GM13977 (cell line): ENCODE measurements at regions not wholly inside any gene's neighbourhood (a gene's known extent, or its start where the extent isn't known, plus 50 kb on each side); places are given as distances from the start of the nearest gene placed in this dataset.
"Not testable (repeated sequence)": the region's sequence is repeated elsewhere in the genome, so short reads cannot be mapped to it uniquely, and the experiment has no call there.

Experiments
- DNase-seq: peaks from one replicate; pipeline ENCODE4 v3.0.0; 2012; ENCODE audit warnings: low spot score
- in situ Hi-C: fragments of 300-500 bp; cut with MboI; formaldehyde crosslinking; loops from one replicate; pipeline ENCODE4 v1.12.0; 2022; ENCODE audit warnings: low sequenced_read_pairs, low pct_unique_long_range_greater_than_20kb, mixed read lengths, inconsistent platforms; ENCODE audit not compliant: unreplicated experiment
- TF ChIP-seq, protein P1 (sequence below): IDR thresholded peaks from 2 replicates; pipeline ENCODE4 v1.5.1; 2012; ENCODE audit warnings: mild to moderate bottlenecking, control low read depth; ENCODE audit not compliant: insufficient read depth; ENCODE audit errors: extremely low read depth, missing control alignments

DNA sequence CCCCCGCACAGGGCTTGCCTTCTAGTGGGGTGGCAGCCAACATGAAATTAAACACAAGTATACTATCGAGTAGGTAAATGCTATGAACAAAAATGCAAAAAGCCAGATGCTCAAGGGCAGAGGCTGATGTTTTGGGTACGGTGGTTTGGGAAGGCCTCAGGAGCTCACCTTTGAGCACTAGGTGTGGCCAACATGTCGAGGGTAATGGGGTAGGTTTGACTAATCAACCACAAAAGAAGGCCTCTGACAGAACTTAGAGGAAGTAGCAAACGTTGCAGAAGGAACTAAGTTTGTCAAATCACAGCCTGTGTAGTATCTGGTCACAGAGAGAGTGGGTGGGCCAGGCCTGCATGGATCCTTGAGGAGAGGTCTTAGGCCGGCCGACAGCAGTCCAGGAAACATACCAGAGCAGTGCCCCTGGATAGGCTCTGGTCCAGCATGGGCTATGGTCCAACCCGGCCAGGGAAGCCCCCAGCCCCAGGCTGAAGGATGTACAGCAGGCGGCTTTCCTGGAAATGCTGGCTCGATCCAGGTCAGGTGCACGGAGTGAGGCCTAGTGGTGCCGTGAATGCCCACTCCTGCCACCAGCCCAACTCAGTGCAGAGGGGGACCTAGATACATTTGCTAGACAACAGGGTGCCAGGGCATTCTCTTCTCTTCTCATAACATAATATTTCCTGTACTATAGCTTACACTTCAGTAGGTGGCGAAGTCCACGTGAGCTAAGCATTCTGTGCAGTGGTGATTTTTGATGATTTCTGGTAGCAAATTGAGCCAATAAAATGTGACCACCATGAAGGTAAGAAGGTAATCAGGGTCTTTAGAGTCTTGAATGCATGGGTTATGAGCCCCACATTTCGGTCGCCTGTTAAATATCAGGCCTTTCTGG lies 56.3 kb upstream of the CD93 start:
- in situ Hi-C loops = no loop called here
- DNase-seq = peak; percentile 43
- TF ChIP-seq, protein P1, sequence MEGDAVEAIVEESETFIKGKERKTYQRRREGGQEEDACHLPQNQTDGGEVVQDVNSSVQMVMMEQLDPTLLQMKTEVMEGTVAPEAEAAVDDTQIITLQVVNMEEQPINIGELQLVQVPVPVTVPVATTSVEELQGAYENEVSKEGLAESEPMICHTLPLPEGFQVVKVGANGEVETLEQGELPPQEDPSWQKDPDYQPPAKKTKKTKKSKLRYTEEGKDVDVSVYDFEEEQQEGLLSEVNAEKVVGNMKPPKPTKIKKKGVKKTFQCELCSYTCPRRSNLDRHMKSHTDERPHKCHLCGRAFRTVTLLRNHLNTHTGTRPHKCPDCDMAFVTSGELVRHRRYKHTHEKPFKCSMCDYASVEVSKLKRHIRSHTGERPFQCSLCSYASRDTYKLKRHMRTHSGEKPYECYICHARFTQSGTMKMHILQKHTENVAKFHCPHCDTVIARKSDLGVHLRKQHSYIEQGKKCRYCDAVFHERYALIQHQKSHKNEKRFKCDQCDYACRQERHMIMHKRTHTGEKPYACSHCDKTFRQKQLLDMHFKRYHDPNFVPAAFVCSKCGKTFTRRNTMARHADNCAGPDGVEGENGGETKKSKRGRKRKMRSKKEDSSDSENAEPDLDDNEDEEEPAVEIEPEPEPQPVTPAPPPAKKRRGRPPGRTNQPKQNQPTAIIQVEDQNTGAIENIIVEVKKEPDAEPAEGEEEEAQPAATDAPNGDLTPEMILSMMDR = no peak

DNA sequence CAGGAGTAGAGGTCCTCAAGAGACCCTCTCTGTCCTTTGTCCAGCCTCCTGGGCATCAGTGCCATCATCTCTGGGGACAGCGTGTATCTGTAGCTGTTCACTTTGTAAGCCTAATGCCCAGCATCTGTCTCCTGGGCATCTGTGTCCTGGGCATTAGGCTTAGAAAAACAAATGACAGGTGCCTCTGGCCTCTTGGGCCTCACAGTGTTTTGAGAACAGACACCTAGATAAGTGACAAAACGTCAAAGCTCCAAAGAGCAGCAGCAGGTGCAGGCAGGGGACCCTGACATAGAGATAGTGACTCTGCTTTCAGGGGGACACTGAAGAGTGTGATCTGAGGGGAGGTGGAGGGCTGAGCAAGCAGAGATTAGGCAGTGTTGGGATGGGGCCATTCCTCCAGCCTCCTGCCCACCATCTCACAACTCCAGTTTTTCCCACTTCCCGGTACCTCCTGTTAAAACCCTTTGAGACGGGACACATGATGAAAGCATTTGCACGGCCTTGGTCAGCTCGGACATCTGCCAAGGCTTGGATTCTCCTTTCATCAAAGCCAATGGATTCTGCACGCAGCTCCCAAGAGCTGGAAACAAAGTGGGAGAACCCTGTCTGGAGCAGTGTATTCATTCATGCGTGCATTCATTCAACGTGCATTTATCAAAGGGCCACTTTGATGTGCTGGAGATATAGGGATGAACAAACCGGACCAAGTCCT lies 55.5 kb upstream of the CD93 start:
- in situ Hi-C loops = no loop called here
- TF ChIP-seq, protein P1 = no peak
- DNase-seq = no peak

GRCh38 chr20:23140991-23141390 lies 54.9 kb upstream of the CD93 start:
- no peak for DNase-seq
- TF ChIP-seq, protein P1 = no peak
- in situ Hi-C loops = no loop called here

DNA sequence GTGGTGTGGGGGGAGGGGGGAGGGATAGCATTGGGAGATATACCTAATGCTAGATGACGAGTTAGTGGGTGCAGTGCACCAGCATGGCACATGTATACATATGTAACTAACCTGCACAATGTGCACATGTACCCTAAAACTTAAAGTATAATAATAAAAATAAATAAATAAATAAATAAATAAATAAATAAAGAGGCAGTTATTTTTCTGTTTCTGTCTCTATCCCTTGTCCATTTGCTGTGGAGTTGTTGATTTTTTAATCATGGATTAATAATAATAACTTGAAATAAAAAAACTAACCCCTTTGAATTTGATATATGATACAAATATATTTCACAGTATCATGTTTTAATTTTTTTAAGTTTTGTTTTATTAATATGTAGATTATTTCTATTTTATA lies 53.9 kb upstream of the CD93 start:
- in situ Hi-C loops = not testable (repeated sequence)

GRCh38 chr20:23139524-23139923 lies 53.4 kb upstream of the CD93 start:
- DNase-seq = no peak
- TF ChIP-seq, protein P1 = no peak
- in situ Hi-C loops = no loop called here

More for the DNA sequence above, 53.9 kb upstream of the CD93 start:
- DNase-seq = not testable (repeated sequence)

DNA sequence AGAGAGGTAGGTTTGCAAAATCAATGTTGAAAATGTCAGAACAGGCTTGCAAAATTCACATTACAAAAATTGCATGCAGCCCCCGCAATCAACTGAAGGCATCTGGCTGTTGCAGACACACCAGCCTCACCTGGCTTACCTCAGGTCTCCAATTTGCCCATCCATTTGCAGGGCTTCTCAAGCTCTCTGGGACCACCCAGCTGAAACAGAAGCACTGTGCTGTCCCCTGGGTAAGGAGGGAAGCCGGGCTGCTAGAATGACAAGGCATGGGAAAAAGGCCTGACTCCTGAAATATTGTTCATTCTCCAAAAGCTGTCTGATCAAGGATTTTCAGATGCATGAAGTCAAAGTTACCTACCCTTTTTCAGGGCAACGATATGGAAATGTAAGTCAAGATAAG lies 52.6 kb upstream of the CD93 start:
- in situ Hi-C loops = no loop called here
- TF ChIP-seq, protein P1 = no peak
- DNase-seq = no peak

GRCh38 chr20:23138226-23138625 lies 52.1 kb upstream of the CD93 start:
- TF ChIP-seq, protein P1 = no peak
- DNase-seq = no peak
- in situ Hi-C loops = no loop called here
